ENCODE measurements at regions not wholly inside any gene's neighbourhood (a gene's known extent, or its start where the extent isn't known, plus 50 kb on each side); places are given as distances from the start of the nearest gene placed in this dataset.

DNA sequence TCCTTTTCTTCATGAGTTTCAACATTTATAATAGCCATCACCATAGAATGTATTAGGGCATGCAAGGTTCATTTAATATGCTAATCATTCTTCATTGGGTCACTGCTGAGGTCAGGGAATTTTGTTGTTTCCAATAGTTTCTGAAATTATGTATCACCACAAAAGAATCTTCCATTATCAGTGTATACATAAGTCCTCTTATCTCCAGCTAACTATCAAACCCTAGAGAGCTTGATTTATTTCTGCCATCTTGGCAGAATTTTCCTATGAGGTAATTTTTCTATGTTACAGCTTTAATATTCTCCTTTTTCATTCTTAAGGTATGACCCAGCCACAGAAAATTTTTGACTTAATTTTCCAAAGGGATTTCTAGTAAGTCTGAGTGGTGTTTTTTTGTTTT, 415.0 kb upstream of the SLITRK1 start:
- TF ChIP-seq POLR2AphosphoS5 (IDR thresholded peaks at IDR 0.05; ENCODE audit: low read depth, low read length) (no peak), SIN3A (IDR thresholded peaks at IDR 0.05; ENCODE audit: borderline replicate concordance, insufficient read depth, low read length) (no peak), TAF1 (IDR thresholded peaks at IDR 0.05; ENCODE audit: borderline replicate concordance, insufficient read depth, low read length) (no peak), FOXP2 (optimal IDR thresholded peaks at IDR 0.05; ENCODE audit: borderline replicate concordance, extremely low read depth, extremely low read length, insufficient read depth) (no peak)
- TF ChIP-seq, protein P1, sequence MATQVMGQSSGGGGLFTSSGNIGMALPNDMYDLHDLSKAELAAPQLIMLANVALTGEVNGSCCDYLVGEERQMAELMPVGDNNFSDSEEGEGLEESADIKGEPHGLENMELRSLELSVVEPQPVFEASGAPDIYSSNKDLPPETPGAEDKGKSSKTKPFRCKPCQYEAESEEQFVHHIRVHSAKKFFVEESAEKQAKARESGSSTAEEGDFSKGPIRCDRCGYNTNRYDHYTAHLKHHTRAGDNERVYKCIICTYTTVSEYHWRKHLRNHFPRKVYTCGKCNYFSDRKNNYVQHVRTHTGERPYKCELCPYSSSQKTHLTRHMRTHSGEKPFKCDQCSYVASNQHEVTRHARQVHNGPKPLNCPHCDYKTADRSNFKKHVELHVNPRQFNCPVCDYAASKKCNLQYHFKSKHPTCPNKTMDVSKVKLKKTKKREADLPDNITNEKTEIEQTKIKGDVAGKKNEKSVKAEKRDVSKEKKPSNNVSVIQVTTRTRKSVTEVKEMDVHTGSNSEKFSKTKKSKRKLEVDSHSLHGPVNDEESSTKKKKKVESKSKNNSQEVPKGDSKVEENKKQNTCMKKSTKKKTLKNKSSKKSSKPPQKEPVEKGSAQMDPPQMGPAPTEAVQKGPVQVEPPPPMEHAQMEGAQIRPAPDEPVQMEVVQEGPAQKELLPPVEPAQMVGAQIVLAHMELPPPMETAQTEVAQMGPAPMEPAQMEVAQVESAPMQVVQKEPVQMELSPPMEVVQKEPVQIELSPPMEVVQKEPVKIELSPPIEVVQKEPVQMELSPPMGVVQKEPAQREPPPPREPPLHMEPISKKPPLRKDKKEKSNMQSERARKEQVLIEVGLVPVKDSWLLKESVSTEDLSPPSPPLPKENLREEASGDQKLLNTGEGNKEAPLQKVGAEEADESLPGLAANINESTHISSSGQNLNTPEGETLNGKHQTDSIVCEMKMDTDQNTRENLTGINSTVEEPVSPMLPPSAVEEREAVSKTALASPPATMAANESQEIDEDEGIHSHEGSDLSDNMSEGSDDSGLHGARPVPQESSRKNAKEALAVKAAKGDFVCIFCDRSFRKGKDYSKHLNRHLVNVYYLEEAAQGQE (IDR thresholded peaks at IDR 0.05; ENCODE audit: insufficient read depth in 1 of 2, low read depth in 2 of 2, low read length in 2 of 2): no peak

GRCh38 chr13:84296401-84296800, 414.1 kb upstream of the SLITRK1 start:
- TF ChIP-seq POLR2AphosphoS5 (IDR thresholded peaks at IDR 0.05; ENCODE audit: low read depth, low read length) (no peak), TAF1 (IDR thresholded peaks at IDR 0.05; ENCODE audit: borderline replicate concordance, insufficient read depth, low read length) (no peak), SIN3A (IDR thresholded peaks at IDR 0.05; ENCODE audit: borderline replicate concordance, insufficient read depth, low read length) (no peak), FOXP2 (optimal IDR thresholded peaks at IDR 0.05; ENCODE audit: borderline replicate concordance, extremely low read depth, extremely low read length, insufficient read depth) (no peak)
- TF ChIP-seq, protein P1 (IDR thresholded peaks at IDR 0.05; ENCODE audit: insufficient read depth in 1 of 2, low read depth in 2 of 2, low read length in 2 of 2): no peak

- TF ChIP-seq FOXP2 (optimal IDR thresholded peaks at IDR 0.05; ENCODE audit: borderline replicate concordance, extremely low read depth, extremely low read length, insufficient read depth) (no peak), POLR2AphosphoS5 (IDR thresholded peaks at IDR 0.05; ENCODE audit: low read depth, low read length) (no peak), SIN3A (IDR thresholded peaks at IDR 0.05; ENCODE audit: borderline replicate concordance, insufficient read depth, low read length) (no peak), TAF1 (IDR thresholded peaks at IDR 0.05; ENCODE audit: borderline replicate concordance, insufficient read depth, low read length) (no peak)
- TF ChIP-seq, protein P1 (IDR thresholded peaks at IDR 0.05; ENCODE audit: insufficient read depth in 1 of 2, low read depth in 2 of 2, low read length in 2 of 2): no peak
Observed at GRCh38 chr13:84294576-84294975, 412.3 kb upstream of the SLITRK1 start.

- no peak for TF ChIP-seq SIN3A (IDR thresholded peaks at IDR 0.05; ENCODE audit: borderline replicate concordance, insufficient read depth, low read length)
- TF ChIP-seq, protein P1 (IDR thresholded peaks at IDR 0.05; ENCODE audit: insufficient read depth in 1 of 2, low read depth in 2 of 2, low read length in 2 of 2): no peak
- TF ChIP-seq TAF1 (IDR thresholded peaks at IDR 0.05; ENCODE audit: borderline replicate concordance, insufficient read depth, low read length): no peak
- no peak for TF ChIP-seq POLR2AphosphoS5 (IDR thresholded peaks at IDR 0.05; ENCODE audit: low read depth, low read length)
- no peak for TF ChIP-seq FOXP2 (optimal IDR thresholded peaks at IDR 0.05; ENCODE audit: borderline replicate concordance, extremely low read depth, extremely low read length, insufficient read depth)
Observed at GRCh38 chr13:84290386-84290785, 408.1 kb upstream of the SLITRK1 start.

DNA sequence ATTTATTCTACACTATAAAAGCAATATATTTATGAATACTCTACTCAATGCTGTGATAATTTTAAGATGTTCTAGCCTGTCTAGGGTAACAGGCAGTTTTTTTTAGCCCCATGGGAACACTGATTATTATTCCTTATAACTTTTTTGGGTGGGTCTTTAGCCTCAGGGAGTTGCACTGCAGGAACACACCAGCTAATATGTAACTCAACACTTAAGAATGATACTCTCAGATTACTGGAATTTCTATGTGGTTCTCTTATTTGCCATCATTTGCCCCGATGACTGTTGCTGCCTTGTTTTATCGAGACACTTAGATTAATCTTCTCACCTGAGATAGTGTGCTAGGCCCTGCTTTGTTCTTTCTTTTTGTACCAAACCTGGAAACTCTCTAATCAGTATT, 396.9 kb upstream of the SLITRK1 start:
- TF ChIP-seq POLR2AphosphoS5 (IDR thresholded peaks at IDR 0.05; ENCODE audit: low read depth, low read length) (no peak), TAF1 (IDR thresholded peaks at IDR 0.05; ENCODE audit: borderline replicate concordance, insufficient read depth, low read length) (no peak), SIN3A (IDR thresholded peaks at IDR 0.05; ENCODE audit: borderline replicate concordance, insufficient read depth, low read length) (no peak), FOXP2 (optimal IDR thresholded peaks at IDR 0.05; ENCODE audit: borderline replicate concordance, extremely low read depth, extremely low read length, insufficient read depth) (no peak)
- TF ChIP-seq, protein P1 (IDR thresholded peaks at IDR 0.05; ENCODE audit: insufficient read depth in 1 of 2, low read depth in 2 of 2, low read length in 2 of 2): no peak
